MM.1S (cell line): ENCODE measurements at regions not wholly inside any gene's neighbourhood (a gene's known extent, or its start where the extent isn't known, plus 50 kb on each side); places are given as distances from the start of the nearest gene placed in this dataset.
"Not testable (repeated sequence)": the region's sequence is repeated elsewhere in the genome, so short reads cannot be mapped to it uniquely, and the experiment has no call there.

Experiments
- CTCF ChIP-seq: fragments of 300-600 bp; sonication (generic); IDR thresholded peaks from 2 replicates; pipeline ENCODE4 v1.5.1; 2016; ENCODE audit warnings: antibody characterized with exemption, low read length, mixed read lengths
- EZH2 ChIP-seq: fragments of 300-600 bp; sonication (generic); optimal IDR thresholded peaks from 2 replicates; pipeline ENCODE3; 2017; ENCODE audit warnings: low read depth, mild to moderate bottlenecking, antibody characterized with exemption, low read length, mixed read lengths
- EZH2phosphoT487 ChIP-seq: fragments of 300-600 bp; sonication (generic); IDR thresholded peaks from 2 replicates; pipeline ENCODE4 v1.6.1; 2018; ENCODE audit warnings: antibody characterized with exemption, low read length

DNA sequence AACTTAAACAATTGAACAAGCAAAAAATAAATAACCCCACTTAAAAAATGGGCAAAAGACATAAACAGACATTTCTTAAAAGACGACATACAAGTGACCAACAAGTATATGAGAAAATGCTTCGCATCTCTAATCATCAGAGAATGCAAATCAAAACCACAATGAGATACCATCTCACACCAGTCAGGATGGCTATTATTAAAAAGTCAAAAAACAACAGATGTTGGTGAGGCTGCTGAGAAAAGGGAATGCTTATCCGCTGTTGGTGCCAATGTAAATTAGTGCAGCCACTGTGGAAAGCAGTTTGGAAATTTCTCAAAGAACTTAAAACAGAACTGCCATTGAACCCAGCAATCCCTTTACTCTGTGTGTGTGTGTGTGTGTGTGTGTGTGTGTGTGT lies 122.2 kb upstream of the TGFBR2 start:
- not testable (repeated sequence) for TF ChIP-seq CTCF, EZH2, EZH2phosphoT487
